GM06990 (cell line): ENCODE measurements at regions not wholly inside any gene's neighbourhood (a gene's known extent, or its start where the extent isn't known, plus 50 kb on each side); places are given as distances from the start of the nearest gene placed in this dataset.

Source experiments
- DNase-seq: peaks from one replicate; pipeline ENCODE4 v3.0.0-alpha.2; 2011; ENCODE audit not compliant: insufficient read length; ENCODE audit errors: extremely low read depth
- H3K27me3 ChIP-seq: replicated peaks from 2 replicates; pipeline ENCODE4 v1.6.0; 2011; ENCODE audit warnings: low read length; ENCODE audit not compliant: control insufficient read depth, insufficient read depth
- H3K36me3 ChIP-seq: 2 replicates; pipeline ENCODE4 v1.5.1; 2011; ENCODE audit warnings: low read length; ENCODE audit not compliant: control insufficient read depth, insufficient read depth
- H3K4me3 ChIP-seq: replicated peaks from 2 replicates; pipeline ENCODE4 v1.5.1; 2011; ENCODE audit warnings: low read depth, mild to moderate bottlenecking, control low read depth, low read length
- CTCF ChIP-seq: IDR thresholded peaks from 2 replicates; pipeline ENCODE4 v1.5.1; 2011; ENCODE audit warnings: low read length, control low read depth, mild to moderate bottlenecking, inconsistent platforms; ENCODE audit not compliant: insufficient read depth, poor library complexity, severe bottlenecking

GRCh38 chr10:34031400-34031799, 696.9 kb upstream of the NRP1 start:
- no peaks in the 10 kb centered on the region for H3K27me3 ChIP-seq
- no peak for DNase-seq
- no peak for TF ChIP-seq CTCF
- no peak overlapping the region for H3K4me3 ChIP-seq
- no peaks in the 10 kb centered on the region for H3K36me3 ChIP-seq

GRCh38 chr10:34029455-34029854, 695.0 kb upstream of the NRP1 start:
- no peak overlapping the region for H3K4me3 ChIP-seq
- TF ChIP-seq CTCF: no peak
- DNase-seq: no peak
- H3K27me3 ChIP-seq: no peaks in the 10 kb centered on the region
- no peaks in the 10 kb centered on the region for H3K36me3 ChIP-seq

GRCh38 chr10:34028936-34029335, 694.5 kb upstream of the NRP1 start:
- DNase-seq: no peak
- Histone ChIP-seq H3K36me3 (no peaks in the 10 kb centered on the region), H3K4me3 (no peak overlapping the region), H3K27me3 (no peaks in the 10 kb centered on the region)
- TF ChIP-seq CTCF: no peak

GRCh38 chr10:34024693-34025425, 690.4 kb upstream of the NRP1 start:
- H3K4me3 ChIP-seq: no peak overlapping the region
- no peak for DNase-seq
- no peaks in the 10 kb centered on the region for H3K36me3 ChIP-seq
- no peaks in the 10 kb centered on the region for H3K27me3 ChIP-seq
- no peak for TF ChIP-seq CTCF

- no peaks in the 10 kb centered on the region for H3K36me3 ChIP-seq
- no peak for TF ChIP-seq CTCF
- H3K27me3 ChIP-seq: no peaks in the 10 kb centered on the region
- no peak overlapping the region for H3K4me3 ChIP-seq
- DNase-seq: no peak
These were observed 689.8 kb upstream of the NRP1 start for GRCh38 chr10:34024282-34024681.

- no peaks in the 10 kb centered on the region for H3K27me3 ChIP-seq
- no peaks in the 10 kb centered on the region for H3K36me3 ChIP-seq
- no peak for TF ChIP-seq CTCF
- no peak overlapping the region for H3K4me3 ChIP-seq
- no peak for DNase-seq
These were observed 687.7 kb upstream of the NRP1 start for GRCh38 chr10:34022195-34022594.
